HG03469 (cell line): ENCODE measurements at regions not wholly inside any gene's neighbourhood (a gene's known extent, or its start where the extent isn't known, plus 50 kb on each side); places are given as distances from the start of the nearest gene placed in this dataset.

Source experiments
- ATAC-seq: cut with Tn5 transposase; IDR thresholded peaks from one replicate; pipeline ENCODE4 v1.9.1; 2021; ENCODE audit warnings: mild to moderate bottlenecking, moderate library complexity, moderate number of reproducible peaks; ENCODE audit not compliant: unreplicated experiment

GRCh38 chr17:31595076-31595475, 203.6 kb downstream of the RAB11FIP4 start:
- no peak for ATAC-seq

DNA sequence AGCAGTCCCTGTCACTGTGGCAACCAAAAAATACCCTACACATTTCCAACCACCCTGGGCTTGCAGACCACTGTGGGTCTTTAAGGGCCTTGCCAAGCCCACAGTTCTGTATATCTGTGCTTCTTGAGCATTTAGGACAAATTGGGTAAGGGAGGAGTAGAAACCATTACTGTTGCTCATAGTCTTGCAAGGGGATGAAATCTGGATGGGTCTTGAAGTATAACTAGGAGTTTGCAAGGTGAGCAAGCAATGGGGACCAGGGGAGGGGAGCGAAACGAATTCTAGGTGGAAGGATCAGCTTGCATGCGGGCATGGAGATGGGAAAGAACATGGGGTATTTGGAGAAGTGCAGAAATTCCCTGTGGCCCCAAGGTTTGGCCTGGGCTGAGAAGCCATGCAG, 202.9 kb downstream of the RAB11FIP4 start:
- no peak for ATAC-seq

- no peak for ATAC-seq
These were observed 202.3 kb downstream of the RAB11FIP4 start for GRCh38 chr17:31593806-31594205.

GRCh38 chr17:31591924-31592323, 200.4 kb downstream of the RAB11FIP4 start:
- no peak for ATAC-seq

DNA sequence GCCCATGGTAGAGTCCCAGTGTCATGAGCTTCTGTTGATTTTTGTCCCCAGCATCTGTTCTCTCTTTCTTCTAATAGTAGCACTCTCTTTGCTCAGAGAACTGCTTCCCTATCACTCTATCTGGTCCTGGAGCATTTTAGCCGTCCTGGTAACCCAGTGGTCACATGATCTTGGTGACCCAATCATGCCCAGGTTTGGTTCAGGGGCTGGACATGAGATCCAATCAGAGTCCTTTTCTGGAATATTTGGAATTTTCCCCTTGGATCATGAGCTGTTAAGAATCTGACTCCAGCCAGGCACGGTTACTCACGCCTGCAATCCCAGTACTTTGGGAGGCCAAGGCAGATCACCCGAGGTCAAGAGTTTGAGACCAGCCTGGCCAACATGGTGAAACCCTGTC, 197.0 kb downstream of the RAB11FIP4 start:
- no peak for ATAC-seq

GRCh38 chr17:31588034-31588433, 196.6 kb downstream of the RAB11FIP4 start:
- ATAC-seq, result no peak
